ENCODE measurements at regions not wholly inside any gene's neighbourhood (a gene's known extent, or its start where the extent isn't known, plus 50 kb on each side); places are given as distances from the start of the nearest gene placed in this dataset.

GRCh38 chr1:21365036-21365435 lies 74.8 kb upstream of the ECE1 start:
- no peak overlapping the region for H3K4me2 ChIP-seq (ENCODE audit: insufficient read depth in 1 of 2, low read depth in 2 of 2, low read length in 2 of 2)
- CTCF ChIA-PET (ENCODE audit: partially characterized antibody): interaction anchor here (0.5 to 11.4 kb wide), 15 partner anchors 9 to 688 kb away, joined by 3 to 374 read pairs (median 72); no protein-coding TSS in a partner anchor

More at GRCh38 chr1:21365036-21365435, 74.8 kb upstream of the ECE1 start:
- Histone ChIP-seq H3K9me3 (ENCODE audit: insufficient read depth in 2 of 2, low read depth in 1 of 2, low read length in 1 of 2) (no peaks in the 10 kb centered on the region), H3K4ac (replicated peaks; ENCODE audit: insufficient read length, low read depth, low read length) (no peak overlapping the region), H3K36me3 (ENCODE audit: control insufficient read depth in 2 of 4, insufficient read depth in 4 of 4, low read length in 3 of 4) (no peaks in the 10 kb centered on the region), H3K18ac (ENCODE audit: extremely low read depth, low read length) (no peak overlapping the region), H2BK12ac (ENCODE audit: low read depth, low read length) (no peak overlapping the region), H4K8ac (ENCODE audit: extremely low read depth, insufficient read depth, low read length) (no peak overlapping the region), H3K23me2 (ENCODE audit: low read depth, low read length) (0 out of 2 replicates have a peak, but pooled peaks cover 1% of the 10 kb centered on the region), H3K79me1 (ENCODE audit: low read depth, low read length) (no peaks in the 10 kb centered on the region), H2BK15ac (ENCODE audit: low read length) (no peak overlapping the region), H3K9ac (replicated peaks in 1 of 4; ENCODE audit: extremely low read depth in 1 of 4, low read depth in 3 of 4, low read length in 3 of 4) (no peak overlapping the region), H4K5ac (ENCODE audit: insufficient read length, low read depth, low read length) (no peak overlapping the region), H3K56ac (replicated peaks; ENCODE audit: insufficient read length, low read depth, low read length) (no peak overlapping the region), H2BK20ac (ENCODE audit: low read length) (no peak overlapping the region), H3K4me3 (ENCODE audit: extremely low read depth in 1 of 4, insufficient read depth in 2 of 4, low read depth in 3 of 4, low read length in 4 of 4) (no peak overlapping the region), H4K91ac (replicated peaks; ENCODE audit: insufficient read length, low read length) (no peak overlapping the region), H2AFZ (ENCODE audit: low read length) (no peak overlapping the region), H2BK120ac (replicated peaks; ENCODE audit: low read depth, low read length) (no peak overlapping the region), H3K23ac (ENCODE audit: insufficient read length) (no peak overlapping the region), H3K27me3 (replicated peaks in 1 of 4; ENCODE audit: control insufficient read depth in 3 of 4, extremely low read depth in 1 of 4, insufficient read depth in 3 of 4, low read length in 3 of 4) (no peaks in the 10 kb centered on the region), H3K27ac (ENCODE audit: low read depth, low read length) (no peak overlapping the region), H3K14ac (ENCODE audit: insufficient read length) (no peak overlapping the region), H4K20me1 (replicated peaks in 1 of 2; ENCODE audit: control insufficient read depth in 1 of 2, insufficient read depth in 2 of 2, low read length in 2 of 2) (no peaks in the 10 kb centered on the region), H3K4me1 (replicated peaks in 1 of 4; ENCODE audit: control insufficient read depth in 3 of 4, insufficient read depth in 4 of 4, low read length in 3 of 4) (no peaks in the 10 kb centered on the region), H2BK5ac (ENCODE audit: low read depth, low read length) (no peak overlapping the region), H3K79me2 (ENCODE audit: control insufficient read depth in 1 of 2, insufficient read depth in 2 of 2, low read length in 2 of 2) (no peaks in the 10 kb centered on the region), H2AK5ac (ENCODE audit: low read depth, low read length) (no peak overlapping the region)
- POLR2A ChIA-PET (ENCODE audit: partially characterized antibody): interaction anchor here (1.6 kb wide), 1 partner anchor 20 kb away, joined by 3 read pairs; no protein-coding TSS in a partner anchor
- TF ChIP-seq YY1 (IDR thresholded peaks at IDR 0.05; ENCODE audit: low read depth, low read length) (no peak), TEAD4 (IDR thresholded peaks at IDR 0.05; ENCODE audit: low read depth, low read length) (no peak), POLR2AphosphoS5 (IDR thresholded peaks at IDR 0.05; ENCODE audit: low read depth, low read length) (no peak), SUZ12 (IDR thresholded peaks at IDR 0.05; ENCODE audit: low read length) (no peak)
- no peak for DNase-seq (ENCODE audit: low read depth in 1 of 2, low spot score in 2 of 2)
- FAIRE-seq: no peak

All from H1 (cell line).